IMR-90 (cell line): ENCODE measurements at regions not wholly inside any gene's neighbourhood (a gene's known extent, or its start where the extent isn't known, plus 50 kb on each side); places are given as distances from the start of the nearest gene placed in this dataset.
A peak's percentile ranks its signal among the peaks of the same experiment; 100 is the strongest.

Experiments
- ATAC-seq: fragments of 200-7000 bp; cut with Tn5 transposase; 2 replicates; pipeline ENCODE4 v1.9.1; 2020; ENCODE audit warnings: low read depth, mild to moderate bottlenecking, moderate library complexity
- BruUV-seq: library from RNA; stranded (reverse); fragments of 400-500 nt; replicated peaks from 2 replicates; lab custom pipeline; 2021; lab: Mats Ljungman, UMichigan
- CTCF ChIA-PET: fragments of 300-600 bp; formaldehyde crosslinking; extraction: SDS; loops from one replicate; lab custom pipeline; 2021; ENCODE audit warnings: antibody characterized with exemption; lab: Yijun Ruan, JAX
- POLR2A ChIA-PET: fragments of 300-600 bp; sonication (Branson Sonifier 250); formaldehyde crosslinking; loops from one replicate; lab custom pipeline; 2022; ENCODE audit warnings: antibody characterized with exemption; ENCODE audit not compliant: unreplicated experiment; lab: Charles Lee
- DNase-seq: peaks from one replicate; pipeline ENCODE4 v3.0.0; 2013
- H2AFZ ChIP-seq: replicated peaks from 2 replicates; pipeline ENCODE3; 2013; ENCODE audit warnings: low read length, mild to moderate bottlenecking; ENCODE audit not compliant: poor library complexity
- H2AK5ac ChIP-seq: 2 replicates; pipeline ENCODE4 v1.6.1; 2013; ENCODE audit warnings: low read depth, low read length, inconsistent platforms
- H2AK9ac ChIP-seq: replicated peaks from 2 replicates; pipeline ENCODE3; 2013; ENCODE audit warnings: mild to moderate bottlenecking, low read depth, low read length, moderate library complexity; ENCODE audit not compliant: poor library complexity
- H2BK120ac ChIP-seq: 2 replicates; pipeline ENCODE4 v1.6.1; 2013; ENCODE audit warnings: low read depth, low read length, inconsistent platforms
- H2BK15ac ChIP-seq: 3 replicates; pipeline ENCODE4 v1.6.1; 2013; ENCODE audit warnings: low read depth, low read length, inconsistent platforms
- H2BK20ac ChIP-seq: 2 replicates; pipeline ENCODE4 v1.6.1; 2013; ENCODE audit warnings: low read depth, mild to moderate bottlenecking, inconsistent platforms, low read length, moderate library complexity
- H2BK5ac ChIP-seq: 2 replicates; pipeline ENCODE4 v1.6.1; 2013; ENCODE audit warnings: mild to moderate bottlenecking, low read depth, low read length, inconsistent platforms; ENCODE audit not compliant: poor library complexity, severe bottlenecking
- H3K14ac ChIP-seq: replicated peaks from 2 replicates; pipeline ENCODE4 v1.6.1; 2013; ENCODE audit warnings: low read depth, low read length, inconsistent platforms
- H3K18ac ChIP-seq: 2 replicates; pipeline ENCODE4 v1.6.1; 2013; ENCODE audit warnings: low read depth, low read length, control low read depth
- H3K23ac ChIP-seq: 2 replicates; pipeline ENCODE4 v1.6.1; 2013; ENCODE audit warnings: low read depth, low read length, inconsistent platforms
- H3K27ac ChIP-seq: 2 replicates; pipeline ENCODE4 v1.5.1; 2013; ENCODE audit warnings: mild to moderate bottlenecking, control low read depth, low read length; ENCODE audit not compliant: insufficient read depth
- H3K27me3 ChIP-seq: 2 replicates; pipeline ENCODE4 v1.6.1; 2013; ENCODE audit warnings: low read length; ENCODE audit not compliant: control insufficient read depth, insufficient read depth
- H3K36me3 ChIP-seq: 2 replicates; pipeline ENCODE4 v1.6.1; 2013; ENCODE audit warnings: low read length, mixed read lengths; ENCODE audit not compliant: control insufficient read depth, insufficient read depth
- H3K4ac ChIP-seq: 2 replicates; pipeline ENCODE4 v1.6.1; 2013; ENCODE audit warnings: low read depth, low read length, inconsistent platforms
- H3K4me1 ChIP-seq: 2 replicates; pipeline ENCODE4 v1.6.1; 2013; ENCODE audit warnings: low read length, mixed read lengths; ENCODE audit not compliant: control insufficient read depth, insufficient read depth
- H3K4me2 ChIP-seq: 2 replicates; pipeline ENCODE4 v1.6.1; 2013; ENCODE audit warnings: low read depth, mild to moderate bottlenecking, control low read depth, low read length, moderate library complexity
- H3K4me3 ChIP-seq: 2 replicates; pipeline ENCODE4 v1.5.1; 2013; ENCODE audit warnings: low read depth, mild to moderate bottlenecking, control low read depth, low read length, moderate library complexity; ENCODE audit not compliant: insufficient read depth
- H3K56ac ChIP-seq: 2 replicates; pipeline ENCODE4 v1.6.1; 2013; ENCODE audit warnings: low read length, inconsistent platforms; ENCODE audit not compliant: insufficient read depth; ENCODE audit errors: extremely low read depth
- H3K79me1 ChIP-seq, 2 experiments: 2 replicates each; pipeline ENCODE4 v1.6.1; 2013; ENCODE audit warnings: low read length in 2 of 2, inconsistent platforms in 1 of 2, low read depth in 1 of 2
- H3K9ac ChIP-seq: 2 replicates; pipeline ENCODE4 v1.6.1; 2013; ENCODE audit warnings: low read depth, low read length, control low read depth
- H3K9me1 ChIP-seq: 2 replicates; pipeline ENCODE4 v1.6.1; 2013; ENCODE audit warnings: low read length, inconsistent platforms; ENCODE audit not compliant: insufficient read depth
- H3K9me3 ChIP-seq: 2 replicates; pipeline ENCODE4 v1.6.1; 2013; ENCODE audit warnings: low read length; ENCODE audit not compliant: control insufficient read depth, insufficient read depth
- H4K20me1 ChIP-seq: 2 replicates; pipeline ENCODE4 v1.6.1; 2013; ENCODE audit warnings: low read length, inconsistent platforms; ENCODE audit not compliant: insufficient read depth
- H4K5ac ChIP-seq: 2 replicates; pipeline ENCODE4 v1.6.1; 2013; ENCODE audit warnings: mild to moderate bottlenecking, low read depth, low read length, control low read depth
- H4K8ac ChIP-seq, 2 experiments: 2 replicates each; pipeline ENCODE4 v1.6.1; 2013; ENCODE audit warnings: low read depth in 2 of 2, low read length in 2 of 2, control low read depth in 1 of 2, inconsistent platforms in 1 of 2
- H4K91ac ChIP-seq: 2 replicates; pipeline ENCODE4 v1.6.1; 2013; ENCODE audit warnings: low read depth, low read length, inconsistent platforms; ENCODE audit not compliant: insufficient read depth
- CHD1 ChIP-seq: IDR thresholded peaks from 2 replicates; pipeline ENCODE4 v1.6.1; 2012; ENCODE audit warnings: low read depth, low read length, improper control_type of control experiment
- FOS ChIP-seq: fragments of 150-350 bp; IDR thresholded peaks from 2 replicates; pipeline ENCODE4 v1.6.1; 2016; ENCODE audit warnings: low read depth, low read length
- MAFK ChIP-seq: IDR thresholded peaks from 2 replicates; pipeline ENCODE4 v1.6.1; 2012; ENCODE audit warnings: low read depth, low read length, improper control_type of control experiment
- MAZ ChIP-seq: IDR thresholded peaks from 2 replicates; pipeline ENCODE4 v1.6.1; 2012; ENCODE audit warnings: low read depth, mild to moderate bottlenecking, low read length, improper control_type of control experiment, moderate library complexity, borderline replicate concordance
- MXI1 ChIP-seq: IDR thresholded peaks from 2 replicates; pipeline ENCODE4 v1.6.1; 2012; ENCODE audit warnings: low read depth, mild to moderate bottlenecking, low read length, moderate library complexity, borderline replicate concordance
- NFE2L2 ChIP-seq: fragments of 150-350 bp; IDR thresholded peaks from 2 replicates; pipeline ENCODE4 v1.6.1; 2016; ENCODE audit warnings: low read depth, mild to moderate bottlenecking, low read length
- POLR2A ChIP-seq: IDR thresholded peaks from 2 replicates; pipeline ENCODE4 v1.6.1; 2012; ENCODE audit warnings: mild to moderate bottlenecking, low read depth, low read length
- RCOR1 ChIP-seq: IDR thresholded peaks from 2 replicates; pipeline ENCODE4 v1.6.1; 2012; ENCODE audit warnings: mild to moderate bottlenecking, low read length, improper control_type of control experiment; ENCODE audit not compliant: insufficient replicate concordance
- WGBS, 2 experiments: methylation state at CpG; one replicate each; pipeline versions ENCODE4 v1.1.5 to v1.1.7; 2013; ENCODE audit warnings: missing lambda C conversion rate in 2 of 2; ENCODE audit not compliant: insufficient read length in 1 of 2; ENCODE audit errors: extremely low coverage in 2 of 2; 5-methylcytosine and 5-hydroxymethylcytosine counted together
- dilution Hi-C: fragments of 300-500 bp; cut with HindIII; formaldehyde crosslinking; loops from one replicate; pipeline ENCODE4 v1.14.3; 2018; ENCODE audit warnings: low sequenced_read_pairs; ENCODE audit not compliant: unreplicated experiment
- in situ Hi-C: fragments of 300-500 bp; cut with MboI; formaldehyde crosslinking; loops from 3 replicates; pipeline ENCODE4 v1.14.3; 2019; ENCODE audit warnings: low sequenced_read_pairs, inconsistent platforms, mixed read lengths
- intact Hi-C: fragments of 100-400 bp; cut with micrococcal nuclease; formaldehyde crosslinking; loops from 2 replicates; pipeline ENCODE4 v1.10.0; 2022
- TF ChIP-seq, protein P1 (sequence below): conservative IDR thresholded peaks from 2 replicates; pipeline ENCODE4 v1.5.1; 2012; ENCODE audit warnings: mild to moderate bottlenecking, low read depth, low read length, improper control_type of control experiment
- TF ChIP-seq, protein P2 (sequence below): fragments of 150-350 bp; IDR thresholded peaks from 2 replicates; pipeline ENCODE4 v1.6.1; 2017; ENCODE audit warnings: mild to moderate bottlenecking, antibody characterized with exemption, low read length, low read depth
- TF ChIP-seq, protein P3 (sequence below): fragments of 150-350 bp; IDR thresholded peaks from 2 replicates; pipeline ENCODE4 v1.6.1; 2016; ENCODE audit warnings: low read depth, mild to moderate bottlenecking, low read length, moderate library complexity, borderline replicate concordance

DNA sequence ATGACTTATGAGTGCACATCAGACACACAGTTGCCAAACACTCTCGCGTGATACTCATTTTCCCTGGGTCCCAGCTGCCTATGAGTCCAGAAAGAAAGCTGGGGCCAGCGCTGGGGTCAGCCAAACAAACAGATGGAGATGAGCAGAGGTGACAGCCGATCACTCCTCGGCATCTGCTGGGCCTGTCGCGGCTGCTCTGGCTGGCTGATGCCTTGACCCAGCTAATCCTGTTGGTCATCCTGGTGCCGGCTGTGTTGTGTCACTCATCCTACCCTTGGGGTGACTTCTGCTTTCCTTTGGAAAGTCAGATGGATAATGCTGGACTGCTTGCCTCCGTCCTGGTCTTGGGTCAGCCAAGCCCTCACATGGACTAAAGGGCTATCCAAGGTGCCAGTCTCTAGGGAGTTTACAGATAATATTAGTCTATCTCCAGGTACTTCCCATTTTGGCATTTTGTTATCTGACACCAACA is 105.3 kb upstream of the PDZRN3 start:
- Histone ChIP-seq H4K8ac (no peak overlapping the region), H2AK9ac (peak overlapping the region; percentile 61), H2BK120ac (no peak overlapping the region), H3K9me3 (no peaks in the 10 kb centered on the region), H2BK20ac (peak overlapping the region; percentile 2; the same call in 1 of the 2 replicates), H3K4me1 (peaks cover 11% of the 10 kb centered on the region), H3K27ac (no peak overlapping the region), H3K9me1 (peaks cover 12% of the 10 kb centered on the region), H3K23ac (no peak overlapping the region), H3K9ac (no peak overlapping the region), H3K18ac (no peak overlapping the region), H3K56ac (no peak overlapping the region), H3K14ac (0 out of 2 replicates have a peak overlapping the region, but pooled peaks have one; percentile 14), H3K79me1 (no peaks in the 10 kb centered on the region), H2AK5ac (0 out of 2 replicates have a peak overlapping the region, but pooled peaks have one; percentile 35), H3K27me3 (no peaks in the 10 kb centered on the region), H3K4ac (peak overlapping the region; percentile 39), H3K36me3 (no peaks in the 10 kb centered on the region), H4K5ac (no peak overlapping the region), H2BK15ac (peak overlapping the region; percentile 51; the same call in 1 of the 3 replicates), H2BK5ac (no peak overlapping the region), H4K20me1 (no peaks in the 10 kb centered on the region), H2AFZ (peak overlapping the region; percentile 76), H3K4me2 (no peak overlapping the region), H3K4me3 (no peak overlapping the region), H4K91ac (no peak overlapping the region)
- DNase-seq (peak; percentile 28), ATAC-seq (no peak)
- ChIA-PET CTCF (interaction anchor here (0.6 to 1.1 kb wide), 2 partner anchors 10 to 53 kb away, joined by 3 read pairs; no protein-coding TSS in a partner anchor), POLR2A (no interaction called here)
- dilution Hi-C loops: no loop called here
- in situ Hi-C loops: no loop called here
- TF ChIP-seq CHD1 (no peak), FOS (no peak), RCOR1 (no peak), MAZ (no peak), MXI1 (no peak), NFE2L2 (no peak), MAFK (no peak), POLR2A (no peak)
- TF ChIP-seq, protein P1, sequence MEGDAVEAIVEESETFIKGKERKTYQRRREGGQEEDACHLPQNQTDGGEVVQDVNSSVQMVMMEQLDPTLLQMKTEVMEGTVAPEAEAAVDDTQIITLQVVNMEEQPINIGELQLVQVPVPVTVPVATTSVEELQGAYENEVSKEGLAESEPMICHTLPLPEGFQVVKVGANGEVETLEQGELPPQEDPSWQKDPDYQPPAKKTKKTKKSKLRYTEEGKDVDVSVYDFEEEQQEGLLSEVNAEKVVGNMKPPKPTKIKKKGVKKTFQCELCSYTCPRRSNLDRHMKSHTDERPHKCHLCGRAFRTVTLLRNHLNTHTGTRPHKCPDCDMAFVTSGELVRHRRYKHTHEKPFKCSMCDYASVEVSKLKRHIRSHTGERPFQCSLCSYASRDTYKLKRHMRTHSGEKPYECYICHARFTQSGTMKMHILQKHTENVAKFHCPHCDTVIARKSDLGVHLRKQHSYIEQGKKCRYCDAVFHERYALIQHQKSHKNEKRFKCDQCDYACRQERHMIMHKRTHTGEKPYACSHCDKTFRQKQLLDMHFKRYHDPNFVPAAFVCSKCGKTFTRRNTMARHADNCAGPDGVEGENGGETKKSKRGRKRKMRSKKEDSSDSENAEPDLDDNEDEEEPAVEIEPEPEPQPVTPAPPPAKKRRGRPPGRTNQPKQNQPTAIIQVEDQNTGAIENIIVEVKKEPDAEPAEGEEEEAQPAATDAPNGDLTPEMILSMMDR: no peak
- TF ChIP-seq, protein P2, sequence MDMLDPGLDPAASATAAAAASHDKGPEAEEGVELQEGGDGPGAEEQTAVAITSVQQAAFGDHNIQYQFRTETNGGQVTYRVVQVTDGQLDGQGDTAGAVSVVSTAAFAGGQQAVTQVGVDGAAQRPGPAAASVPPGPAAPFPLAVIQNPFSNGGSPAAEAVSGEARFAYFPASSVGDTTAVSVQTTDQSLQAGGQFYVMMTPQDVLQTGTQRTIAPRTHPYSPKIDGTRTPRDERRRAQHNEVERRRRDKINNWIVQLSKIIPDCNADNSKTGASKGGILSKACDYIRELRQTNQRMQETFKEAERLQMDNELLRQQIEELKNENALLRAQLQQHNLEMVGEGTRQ: no peak
- TF ChIP-seq, protein P3, sequence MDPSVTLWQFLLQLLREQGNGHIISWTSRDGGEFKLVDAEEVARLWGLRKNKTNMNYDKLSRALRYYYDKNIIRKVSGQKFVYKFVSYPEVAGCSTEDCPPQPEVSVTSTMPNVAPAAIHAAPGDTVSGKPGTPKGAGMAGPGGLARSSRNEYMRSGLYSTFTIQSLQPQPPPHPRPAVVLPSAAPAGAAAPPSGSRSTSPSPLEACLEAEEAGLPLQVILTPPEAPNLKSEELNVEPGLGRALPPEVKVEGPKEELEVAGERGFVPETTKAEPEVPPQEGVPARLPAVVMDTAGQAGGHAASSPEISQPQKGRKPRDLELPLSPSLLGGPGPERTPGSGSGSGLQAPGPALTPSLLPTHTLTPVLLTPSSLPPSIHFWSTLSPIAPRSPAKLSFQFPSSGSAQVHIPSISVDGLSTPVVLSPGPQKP: no peak
- no TSS peak for BruUV-seq
- 54% methylated on average over 8 of the region's 9 CpGs; no CpG with 5 or more reads in 1 of the 2 experiments for WGBS, 2 experiments
- intact Hi-C loops: loop anchor here (5.0 kb wide), 3 partner anchors 103 to 223 kb away; no protein-coding TSS in a partner anchor
